ENCODE measurements at regions not wholly inside any gene's neighbourhood (a gene's known extent, or its start where the extent isn't known, plus 50 kb on each side); places are given as distances from the start of the nearest gene placed in this dataset.
"Not testable (repeated sequence)": the region's sequence is repeated elsewhere in the genome, so short reads cannot be mapped to it uniquely, and the experiment has no call there.

GRCh38 chr7:32762206-32762924, 129.2 kb downstream of the KBTBD2 start:
- DNase-seq = not testable (repeated sequence)

GRCh38 chr7:32761451-32762205, 129.9 kb downstream of the KBTBD2 start:
- no peak for DNase-seq

DNA sequence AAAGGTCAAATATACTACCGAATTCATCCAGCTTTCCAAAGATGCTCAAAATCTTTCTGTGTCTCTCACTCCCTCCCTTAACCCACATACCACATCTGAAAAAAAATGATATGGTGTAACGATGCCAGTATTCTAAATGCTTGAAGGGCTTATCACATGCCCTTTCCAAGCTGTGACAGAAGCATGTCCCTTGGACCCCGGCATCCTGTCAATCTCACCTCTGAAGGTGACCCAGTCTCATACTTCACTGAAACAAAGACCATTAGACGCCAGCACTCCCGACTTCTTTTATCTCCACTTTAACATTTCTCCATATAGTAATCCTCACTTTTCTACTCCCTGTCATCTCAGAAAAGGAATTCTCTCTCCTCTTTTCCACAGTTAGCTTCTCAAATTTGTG, 130.8 kb downstream of the KBTBD2 start:
- DNase-seq = not testable (repeated sequence)

GRCh38 chr7:32759859-32760258, 131.7 kb downstream of the KBTBD2 start:
- DNase-seq = not testable (repeated sequence)

DNA sequence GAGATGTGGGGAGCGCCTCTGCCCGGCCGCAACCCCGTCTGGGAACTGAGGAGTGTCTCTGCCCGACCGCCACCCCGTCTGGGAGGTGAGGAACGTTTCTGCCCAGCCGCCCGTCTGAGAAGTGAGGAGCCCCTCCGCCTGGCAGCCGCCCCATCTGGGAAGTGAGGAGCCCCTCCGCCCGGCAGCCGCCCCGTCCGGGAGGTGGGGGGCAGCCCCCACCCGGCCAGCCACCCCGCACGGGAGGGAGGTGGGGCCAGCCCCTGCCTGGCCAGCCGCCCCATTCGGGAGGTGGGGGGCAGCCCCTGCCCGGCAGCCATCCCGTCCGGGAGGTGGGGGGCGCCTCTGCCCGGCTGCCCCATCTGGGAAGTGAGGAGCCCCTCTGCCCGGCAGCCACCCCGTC, 137.7 kb downstream of the KBTBD2 start:
- not testable (repeated sequence) for DNase-seq

DNA sequence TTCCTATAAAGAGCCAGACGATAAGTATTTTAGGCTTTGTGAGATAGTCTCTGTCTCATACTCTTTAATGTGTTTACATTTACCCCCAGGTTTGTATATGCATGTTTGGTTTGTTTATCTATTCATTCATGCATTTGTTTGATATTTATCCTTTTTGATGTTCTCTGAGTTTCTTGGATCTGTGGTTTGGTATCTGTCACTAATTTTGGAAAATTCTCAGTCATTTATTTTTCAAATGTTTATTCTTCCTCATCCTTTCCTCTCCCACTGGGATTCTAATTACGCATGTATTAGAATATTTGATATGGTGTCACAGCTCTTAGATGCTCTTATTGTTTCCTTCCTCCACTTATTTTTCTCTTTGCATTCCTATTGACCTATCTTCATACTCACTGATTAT, 143.2 kb downstream of the KBTBD2 start:
- not testable (repeated sequence) for DNase-seq

DNA sequence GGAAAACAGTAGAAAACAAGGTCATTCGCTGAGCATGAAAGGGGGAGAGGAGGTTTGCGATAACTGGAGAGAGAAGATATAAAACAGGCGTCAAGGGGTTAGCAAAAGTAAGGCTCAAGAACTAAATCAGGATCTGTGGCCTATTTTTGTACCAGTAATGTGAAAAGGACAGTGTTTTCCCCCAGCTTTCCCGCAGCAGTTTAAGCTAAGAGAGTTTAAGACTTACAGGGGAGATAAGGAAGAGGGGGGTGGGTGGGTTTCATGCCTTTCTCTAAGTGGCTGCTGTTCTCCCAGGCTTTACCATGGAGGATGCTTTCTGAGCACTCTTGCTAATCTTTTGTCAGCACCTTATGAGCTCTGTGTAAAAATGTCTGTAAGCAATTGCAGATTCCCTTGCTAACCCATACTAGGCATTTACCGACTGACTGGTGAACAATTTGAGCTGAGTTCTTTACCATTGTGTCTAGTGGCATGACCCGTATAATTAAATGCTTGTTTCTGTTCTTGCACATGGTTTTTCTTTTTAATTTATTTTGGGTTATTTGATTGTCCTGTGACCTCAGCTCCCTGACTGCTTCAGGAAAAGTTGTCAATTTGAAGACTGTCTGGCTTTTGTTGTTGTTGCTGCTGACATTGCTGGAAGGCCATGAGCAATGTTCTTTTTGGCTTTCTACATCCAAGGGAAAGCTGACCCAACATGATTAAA, 144.0 kb downstream of the KBTBD2 start:
- DNase-seq = not testable (repeated sequence)

DNA sequence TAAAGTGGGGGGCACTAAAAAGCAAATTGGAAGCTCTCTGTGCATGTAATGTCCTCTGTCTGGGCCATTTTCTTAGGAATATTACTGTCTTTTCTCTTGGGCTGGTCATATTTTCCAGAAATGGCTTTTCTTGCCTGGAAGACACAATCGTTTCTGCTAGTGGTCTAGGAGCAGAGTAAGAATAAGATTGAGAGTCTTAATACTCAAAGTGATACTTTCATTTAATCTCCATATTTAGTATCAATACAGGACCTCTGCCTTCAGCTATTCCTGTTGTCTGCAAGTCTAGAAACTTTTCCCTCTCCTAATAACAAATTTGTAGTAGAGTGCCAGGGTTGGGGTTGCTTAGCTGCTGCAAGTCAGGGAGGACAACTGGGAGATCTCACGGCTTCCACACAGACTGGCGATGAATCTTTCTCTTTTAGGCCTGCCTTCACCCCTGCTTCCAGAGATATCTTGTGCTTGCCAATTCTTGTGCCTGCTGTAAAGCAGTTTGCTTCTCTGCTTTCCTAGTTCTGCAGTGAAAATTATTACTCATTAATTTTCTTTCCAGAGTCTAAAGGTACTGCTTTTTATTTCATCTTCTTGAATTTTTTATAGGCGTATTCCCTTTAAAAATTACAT, 149.6 kb downstream of the KBTBD2 start:
- not testable (repeated sequence) for DNase-seq

DNA sequence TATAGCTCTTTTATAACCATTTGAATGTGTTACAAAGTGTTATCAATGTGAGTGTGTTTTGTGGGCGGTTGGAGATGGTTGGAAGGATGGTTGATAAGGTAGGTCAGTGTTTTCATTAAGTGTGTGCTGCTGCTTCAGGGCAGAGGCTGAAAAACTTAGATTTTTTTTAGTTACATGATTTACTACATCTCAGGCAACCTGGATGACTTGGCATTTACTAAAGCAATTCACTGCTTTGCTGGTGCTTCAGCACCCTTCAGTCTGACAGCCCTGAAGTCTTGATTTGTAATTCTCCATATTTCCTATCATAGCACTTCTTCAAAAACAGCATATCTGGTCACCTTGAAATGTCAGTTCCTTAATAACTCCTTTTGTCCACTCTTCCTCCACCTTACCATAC, 151.8 kb downstream of the KBTBD2 start:
- not testable (repeated sequence) for DNase-seq

DNA sequence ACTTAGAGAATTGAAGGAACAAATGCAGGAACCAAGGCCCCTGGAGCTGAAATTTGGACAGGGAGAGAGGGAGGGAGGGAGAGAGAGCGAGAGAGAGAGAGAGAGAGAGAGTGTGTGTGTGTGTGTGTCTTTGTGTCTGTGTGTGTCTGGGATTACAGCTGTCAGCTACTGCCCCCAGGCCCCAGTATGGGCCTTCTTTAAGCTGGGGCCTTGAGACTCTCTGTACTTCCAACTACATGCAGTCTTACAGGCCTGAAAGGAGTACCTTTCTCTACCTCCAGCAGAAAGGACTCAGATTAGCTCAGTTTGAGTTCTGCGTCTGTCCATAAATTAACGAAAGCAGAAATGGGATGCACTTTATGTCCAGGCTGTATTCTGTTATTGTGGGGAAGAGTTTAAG, 153.2 kb downstream of the KBTBD2 start:
- not testable (repeated sequence) for DNase-seq

GRCh38 chr7:32732767-32733166, 158.8 kb downstream of the KBTBD2 start:
- not testable (repeated sequence) for DNase-seq

DNA sequence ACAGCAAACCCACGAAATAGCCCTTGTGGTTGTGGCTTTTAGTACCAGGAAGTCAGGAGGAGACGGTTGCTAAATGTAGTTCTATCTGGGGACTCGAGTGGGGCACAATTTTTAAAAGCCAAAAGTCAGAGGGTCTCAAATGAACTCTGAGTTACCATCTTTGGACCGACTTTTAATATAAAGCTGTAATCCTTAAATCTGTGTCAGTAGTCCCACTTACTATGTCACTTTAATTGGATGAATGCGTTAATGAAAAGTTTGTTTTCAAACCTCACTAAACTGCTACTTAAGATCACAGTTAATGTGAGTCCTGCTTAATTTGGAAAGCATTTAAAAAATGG, 162.3 kb downstream of the KBTBD2 start:
- not testable (repeated sequence) for DNase-seq

- DNase-seq = peak; percentile 53
Measured at GRCh38 chr7:32728412-32729334, 162.9 kb downstream of the KBTBD2 start.

DNA sequence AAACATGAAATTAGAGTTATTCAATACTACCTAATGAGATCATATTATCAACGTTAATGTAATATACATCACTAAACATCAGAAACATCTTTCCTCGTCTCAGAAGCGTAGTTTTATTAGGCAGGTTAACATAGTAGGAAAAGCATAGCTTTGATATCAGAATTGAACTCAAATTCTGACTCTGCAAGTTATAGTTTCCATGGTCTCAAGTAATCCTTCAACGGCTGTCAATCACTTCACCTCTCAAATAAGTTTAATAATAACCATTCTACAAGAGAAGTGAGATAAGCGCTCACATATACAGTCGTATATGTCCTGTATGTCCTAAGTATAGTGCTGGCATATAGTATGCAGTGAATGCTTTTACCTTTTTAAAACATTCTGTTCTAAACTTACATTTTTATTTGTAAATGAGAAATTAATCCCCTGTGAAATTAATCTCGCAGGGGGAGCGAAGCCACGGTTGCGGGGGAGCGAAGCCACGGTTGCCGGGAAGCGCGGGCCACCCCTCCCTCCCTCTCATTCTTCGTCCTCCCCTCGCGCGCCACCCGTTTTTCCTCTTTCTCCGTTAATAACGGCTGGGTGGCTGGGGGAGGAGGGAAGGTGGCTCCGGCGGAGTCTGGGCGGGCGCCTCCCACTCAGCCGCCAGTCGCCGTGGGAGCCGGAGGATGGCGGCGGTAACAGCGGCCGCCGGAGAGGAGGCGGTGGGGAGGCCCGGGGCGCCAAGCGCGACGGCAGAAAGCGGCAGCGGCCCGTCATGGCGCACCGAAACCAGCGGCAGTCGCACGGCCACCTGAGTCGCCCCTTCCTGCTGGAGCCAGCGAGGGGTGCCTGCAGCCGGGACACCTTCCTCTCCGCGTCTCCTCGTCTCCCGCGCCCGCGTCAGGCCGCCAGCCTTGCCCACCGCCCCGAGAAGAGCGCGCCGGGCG, 163.8 kb downstream of the KBTBD2 start:
- DNase-seq = peak; percentile 58

DNA sequence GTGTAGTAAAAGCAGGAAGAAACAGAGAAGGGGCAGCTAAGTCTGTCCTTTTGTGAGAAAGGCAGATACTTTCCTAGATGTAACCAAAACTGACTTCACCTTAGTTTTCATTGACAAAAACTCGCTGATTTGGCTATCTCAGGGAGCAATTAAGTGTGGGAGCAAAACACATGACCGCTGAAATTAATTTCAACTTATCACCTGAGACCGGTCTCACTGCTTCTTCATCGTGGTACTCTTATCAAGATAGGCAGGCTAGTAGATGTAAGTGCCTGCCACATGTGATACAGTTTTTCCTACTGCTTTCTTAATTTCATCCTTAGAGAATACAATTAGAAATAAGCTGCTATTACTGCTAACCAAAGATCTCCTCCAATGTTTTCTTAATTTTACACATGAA, 168.7 kb downstream of the KBTBD2 start:
- not testable (repeated sequence) for DNase-seq

DNA sequence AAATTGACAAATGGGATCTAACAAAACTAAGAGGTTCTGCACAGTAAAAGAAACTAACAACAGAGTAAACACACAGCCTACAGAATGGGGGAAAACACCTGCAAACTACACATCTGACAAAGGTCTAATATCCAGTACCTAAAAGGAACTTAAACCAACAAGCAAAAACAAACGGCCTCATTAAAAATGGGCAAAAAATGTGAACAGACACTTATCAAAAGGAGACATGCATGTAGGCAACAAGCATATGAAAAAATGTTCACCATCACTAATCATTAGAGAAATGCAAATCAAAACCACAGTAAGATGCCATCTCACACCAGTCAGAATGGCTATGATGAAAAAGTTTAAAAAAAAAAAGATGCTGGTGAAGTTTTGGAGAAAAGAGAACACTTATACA, 197.4 kb downstream of the KBTBD2 start:
- DNase-seq = no peak

DNA sequence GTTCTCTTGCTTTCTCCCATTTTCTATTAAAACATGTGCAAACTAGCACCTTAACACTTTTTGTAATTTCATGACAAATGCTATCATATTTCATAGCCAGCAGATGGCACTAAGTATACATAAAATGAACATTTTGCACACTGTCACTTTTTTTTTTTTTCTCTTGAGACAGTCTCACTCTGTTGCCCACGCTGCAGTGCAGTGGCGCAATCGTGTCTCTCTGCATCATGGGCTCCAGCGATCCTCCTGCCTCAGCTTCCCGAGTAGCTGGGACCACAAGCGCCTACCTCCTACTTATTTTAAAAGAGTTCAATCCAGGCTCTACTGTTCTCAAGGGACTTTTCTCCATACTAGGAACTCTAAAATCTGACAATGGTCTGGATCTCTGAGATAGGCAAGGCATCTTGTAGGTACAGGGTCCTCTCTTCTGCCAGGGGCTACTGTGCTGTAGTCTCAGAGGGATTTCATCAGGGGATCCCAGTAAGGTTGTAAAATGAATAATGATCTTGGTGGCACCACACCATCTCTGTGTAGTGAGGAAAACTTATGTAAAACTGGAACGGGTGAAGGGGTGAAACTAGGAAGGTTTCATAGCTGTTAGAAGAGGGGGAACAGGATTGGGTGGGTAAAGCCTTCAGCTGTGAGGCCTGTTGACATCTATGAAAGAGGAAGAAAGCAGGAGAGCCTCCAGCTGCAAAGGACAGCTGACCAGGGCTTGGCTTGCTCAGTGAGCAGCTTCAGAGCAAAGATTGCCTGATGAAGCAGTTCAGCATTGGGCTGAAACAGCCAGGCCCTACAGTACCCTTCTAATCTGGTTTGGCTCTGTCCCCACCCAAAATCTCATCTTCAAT, 196.9 kb downstream of the AVL9 start:
- peak; percentile 7 for DNase-seq

DNA sequence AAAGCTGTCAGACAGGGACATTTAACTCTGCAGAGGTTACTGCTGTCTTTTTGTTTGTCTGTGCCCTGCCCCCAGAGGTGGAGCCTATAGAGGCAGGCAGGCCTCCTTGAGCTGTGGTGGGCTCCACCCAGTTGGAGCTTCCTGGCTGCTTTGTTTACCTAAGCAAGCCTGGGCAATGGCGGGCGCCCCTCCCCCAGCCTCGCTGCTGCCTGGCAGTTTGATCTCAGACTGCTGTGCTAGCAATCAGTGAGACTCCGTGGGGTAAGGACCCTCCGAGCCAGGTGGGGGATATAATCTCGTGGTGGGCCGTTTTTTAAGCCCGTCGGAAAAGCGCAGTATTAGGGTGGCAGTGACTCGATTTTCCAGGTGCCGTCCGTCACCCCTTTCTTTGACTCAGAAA, 192.8 kb downstream of the AVL9 start:
- DNase-seq = not testable (repeated sequence)

GRCh38 chr7:32681174-32681518, 185.9 kb downstream of the AVL9 start:
- no peak for DNase-seq
